Body of pancreas (tissue), 4 donors: ENCODE measurements at regions not wholly inside any gene's neighbourhood (a gene's known extent, or its start where the extent isn't known, plus 50 kb on each side); places are given as distances from the start of the nearest gene placed in this dataset.
A peak's percentile ranks its signal among the peaks of the same experiment; 100 is the strongest.

Experiments
- ATAC-seq: fragments of 150-250 bp; one replicate; pipeline ENCODE4 v1.9.1; 2016
- DNase-seq, 4 donors: peaks; one replicate each; pipeline ENCODE4 v3.0.0-alpha.2; 2019
- H3K27ac ChIP-seq, 4 donors: fragments of 200-600 bp; sonication (generic); 1 replicate in 3 of 4; 2 replicates in 1 of 4; pipeline versions ENCODE4 v1.5.1 to v1.6.1; 2016 to 2019; ENCODE audit warnings: mild to moderate bottlenecking in 1 of 4, mixed read lengths in 1 of 4, moderate library complexity in 1 of 4
- H3K27me3 ChIP-seq, 2 donors: fragments of 200-600 bp; sonication (generic); one replicate each; pipeline ENCODE4 v1.6.0; 2016; ENCODE audit warnings: mild to moderate bottlenecking in 1 of 2
- H3K36me3 ChIP-seq, 2 donors: fragments of 200-600 bp; sonication (generic); replicated peaks in 1 of 2; 2 replicates each; pipeline ENCODE4 v1.5.1; 2016; ENCODE audit warnings: low read depth in 2 of 2; ENCODE audit not compliant: insufficient read depth in 1 of 2
- H3K4me1 ChIP-seq: fragments of 200-600 bp; sonication (generic); one replicate; pipeline ENCODE4 v1.6.0; 2016
- H3K4me3 ChIP-seq, 2 donors: fragments of 200-600 bp; sonication (generic); 1 replicate in 1 of 2; 2 replicates in 1 of 2; pipeline ENCODE4 v1.5.1; 2016 to 2019
- H3K9me3 ChIP-seq, 3 donors: fragments of 200-600 bp; sonication (generic); 1 replicate in 2 of 3; 2 replicates in 1 of 3; pipeline ENCODE4 v1.5.1; 2016
- POLR2A ChIP-seq, 3 donors: fragments of 450-650 bp; IDR thresholded peaks; one replicate each; pipeline ENCODE4 v1.6.1; 2016; ENCODE audit warnings: antibody characterized with exemption in 3 of 3, mild to moderate bottlenecking in 2 of 3
- WGBS, 2 donors: methylation state at CpG; one replicate each; pipeline ENCODE4 v1.1.5; 2017; 5-methylcytosine and 5-hydroxymethylcytosine counted together
- intact Hi-C: fragments of 100-400 bp; cut with DNase I; formaldehyde crosslinking; loops from one replicate; pipeline ENCODE4 v1.15.1; 2023
- TF ChIP-seq, protein P1 (sequence below), 7 experiments: fragments of 450-650 bp in 4 of 7; fragments of 200-600 bp in 3 of 7; sonication (generic) in 3 of 7; IDR thresholded peaks; one replicate each; pipeline ENCODE4 v1.5.1; 2016 to 2019; ENCODE audit warnings: antibody characterized with exemption in 7 of 7

- ATAC-seq, result peak; percentile 8
- no peak for TF ChIP-seq POLR2A (IDR thresholded peaks at IDR 0.05)
- TF ChIP-seq, protein P1, sequence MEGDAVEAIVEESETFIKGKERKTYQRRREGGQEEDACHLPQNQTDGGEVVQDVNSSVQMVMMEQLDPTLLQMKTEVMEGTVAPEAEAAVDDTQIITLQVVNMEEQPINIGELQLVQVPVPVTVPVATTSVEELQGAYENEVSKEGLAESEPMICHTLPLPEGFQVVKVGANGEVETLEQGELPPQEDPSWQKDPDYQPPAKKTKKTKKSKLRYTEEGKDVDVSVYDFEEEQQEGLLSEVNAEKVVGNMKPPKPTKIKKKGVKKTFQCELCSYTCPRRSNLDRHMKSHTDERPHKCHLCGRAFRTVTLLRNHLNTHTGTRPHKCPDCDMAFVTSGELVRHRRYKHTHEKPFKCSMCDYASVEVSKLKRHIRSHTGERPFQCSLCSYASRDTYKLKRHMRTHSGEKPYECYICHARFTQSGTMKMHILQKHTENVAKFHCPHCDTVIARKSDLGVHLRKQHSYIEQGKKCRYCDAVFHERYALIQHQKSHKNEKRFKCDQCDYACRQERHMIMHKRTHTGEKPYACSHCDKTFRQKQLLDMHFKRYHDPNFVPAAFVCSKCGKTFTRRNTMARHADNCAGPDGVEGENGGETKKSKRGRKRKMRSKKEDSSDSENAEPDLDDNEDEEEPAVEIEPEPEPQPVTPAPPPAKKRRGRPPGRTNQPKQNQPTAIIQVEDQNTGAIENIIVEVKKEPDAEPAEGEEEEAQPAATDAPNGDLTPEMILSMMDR (IDR thresholded peaks at IDR 0.05), result peak in 4 of 7 experiments; percentile 8 to 40 (median 16)
- Histone ChIP-seq H3K4me3 (no peak overlapping the region), H3K27ac (peak overlapping the region; percentile 52 to 87 (median 84)), H3K4me1 (peaks cover 67% of the 10 kb centered on the region), H3K9me3 (no peaks in the 10 kb centered on the region), H3K36me3 (no peaks in the 10 kb centered on the region), H3K27me3 (no peaks in the 10 kb centered on the region)
- peak in 3 of 4 donors; percentile 39 to 44 (median 42) for DNase-seq
- WGBS, 2 donors, result 12 to 19% methylated on average over 5 to 6 of the region's 6 CpGs
- intact Hi-C loops, result no loop called here
Observed at GRCh38 chr2:172339371-172340010, 87.9 kb upstream of the ITGA6 start.

DNA sequence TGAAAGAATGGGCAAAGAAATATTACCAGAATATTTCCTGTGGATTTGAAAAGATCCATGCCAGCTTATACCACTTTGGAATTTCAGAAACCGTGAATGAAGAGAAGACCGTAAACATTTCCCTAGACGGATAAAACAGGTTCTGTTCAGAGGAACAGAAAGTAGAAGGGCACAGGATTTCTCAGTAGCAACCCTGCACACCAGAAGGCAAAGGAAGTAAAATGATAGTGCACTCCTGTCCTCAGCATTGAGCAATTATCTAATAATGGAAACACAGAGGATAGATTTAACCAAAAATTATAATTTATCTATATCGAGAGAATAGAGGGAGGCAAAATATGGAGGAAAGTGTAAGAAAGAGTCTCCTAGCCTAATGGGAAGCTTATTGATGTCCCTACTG is 87.0 kb upstream of the ITGA6 start:
- Histone ChIP-seq H3K27ac (peak overlapping the region in 3 of 4 donors; percentile 83 to 87 (median 84)), H3K4me1 (peaks cover 58% of the 10 kb centered on the region), H3K4me3 (no peak overlapping the region), H3K9me3 (no peaks in the 10 kb centered on the region), H3K36me3 (no peaks in the 10 kb centered on the region), H3K27me3 (no peaks in the 10 kb centered on the region)
- DNase-seq, result no peak
- intact Hi-C loops, result no loop called here
- 7% methylated on average over 4 of the region's 4 CpGs for WGBS, 2 donors
- TF ChIP-seq, protein P1 (IDR thresholded peaks at IDR 0.05), result no peak
- no peak for TF ChIP-seq POLR2A (IDR thresholded peaks at IDR 0.05)
- ATAC-seq, result peak; percentile 2

- no peak overlapping the region for H3K4me3 ChIP-seq
- intact Hi-C loops, result no loop called here
- no peak for ATAC-seq
- H3K36me3 ChIP-seq, result no peaks in the 10 kb centered on the region
- 16 to 42% methylated on average over 3 of the region's 3 CpGs for WGBS, 2 donors
- peak in 2 of 4 donors; percentile 8 to 30 for DNase-seq
- TF ChIP-seq POLR2A (IDR thresholded peaks at IDR 0.05), result no peak
- TF ChIP-seq, protein P1 (IDR thresholded peaks at IDR 0.05), result no peak
- peak overlapping the region; percentile 59 to 87 (median 84) for H3K27ac ChIP-seq
- H3K9me3 ChIP-seq, result no peaks in the 10 kb centered on the region
- no peaks in the 10 kb centered on the region for H3K27me3 ChIP-seq
- H3K4me1 ChIP-seq, result peaks cover 50% of the 10 kb centered on the region
Observed at GRCh38 chr2:172342078-172342477, 85.3 kb upstream of the ITGA6 start.

GRCh38 chr2:172342611-172343010 is 84.8 kb upstream of the ITGA6 start:
- no peaks in the 10 kb centered on the region for H3K9me3 ChIP-seq
- H3K4me1 ChIP-seq, result peaks cover 50% of the 10 kb centered on the region
- no peaks in the 10 kb centered on the region for H3K27me3 ChIP-seq
- TF ChIP-seq POLR2A (IDR thresholded peaks at IDR 0.05), result no peak
- TF ChIP-seq, protein P1 (IDR thresholded peaks at IDR 0.05), result no peak
- peak overlapping the region; percentile 52 to 87 (median 84) for H3K27ac ChIP-seq
- H3K4me3 ChIP-seq, result no peak overlapping the region
- no peak for ATAC-seq
- no peaks in the 10 kb centered on the region for H3K36me3 ChIP-seq
- no peak for DNase-seq
- 39 to 62% methylated on average over 3 of the region's 3 CpGs for WGBS, 2 donors
- intact Hi-C loops, result no loop called here

- TF ChIP-seq, protein P1 (IDR thresholded peaks at IDR 0.05), result no peak
- no peak for TF ChIP-seq POLR2A (IDR thresholded peaks at IDR 0.05)
- intact Hi-C loops, result no loop called here
- 93 to 96% methylated on average over 2 of the region's 2 CpGs for WGBS, 2 donors
- Histone ChIP-seq H3K9me3 (no peaks in the 10 kb centered on the region), H3K36me3 (no peaks in the 10 kb centered on the region), H3K27ac (peak overlapping the region in 1 of 4 donors; percentile 87), H3K27me3 (no peaks in the 10 kb centered on the region), H3K4me3 (no peak overlapping the region), H3K4me1 (peaks cover 57% of the 10 kb centered on the region)
- DNase-seq (no peak), ATAC-seq (no peak)
Observed at GRCh38 chr2:172344159-172344558, 83.2 kb upstream of the ITGA6 start.
